ENCODE measurements at regions not wholly inside any gene's neighbourhood (a gene's known extent, or its start where the extent isn't known, plus 50 kb on each side); places are given as distances from the start of the nearest gene placed in this dataset.

GRCh38 chr2:108139521-108139920 lies 100.2 kb upstream of the SULT1C3 start:
- DNase-seq (ENCODE audit: low spot score), result no peak

DNA sequence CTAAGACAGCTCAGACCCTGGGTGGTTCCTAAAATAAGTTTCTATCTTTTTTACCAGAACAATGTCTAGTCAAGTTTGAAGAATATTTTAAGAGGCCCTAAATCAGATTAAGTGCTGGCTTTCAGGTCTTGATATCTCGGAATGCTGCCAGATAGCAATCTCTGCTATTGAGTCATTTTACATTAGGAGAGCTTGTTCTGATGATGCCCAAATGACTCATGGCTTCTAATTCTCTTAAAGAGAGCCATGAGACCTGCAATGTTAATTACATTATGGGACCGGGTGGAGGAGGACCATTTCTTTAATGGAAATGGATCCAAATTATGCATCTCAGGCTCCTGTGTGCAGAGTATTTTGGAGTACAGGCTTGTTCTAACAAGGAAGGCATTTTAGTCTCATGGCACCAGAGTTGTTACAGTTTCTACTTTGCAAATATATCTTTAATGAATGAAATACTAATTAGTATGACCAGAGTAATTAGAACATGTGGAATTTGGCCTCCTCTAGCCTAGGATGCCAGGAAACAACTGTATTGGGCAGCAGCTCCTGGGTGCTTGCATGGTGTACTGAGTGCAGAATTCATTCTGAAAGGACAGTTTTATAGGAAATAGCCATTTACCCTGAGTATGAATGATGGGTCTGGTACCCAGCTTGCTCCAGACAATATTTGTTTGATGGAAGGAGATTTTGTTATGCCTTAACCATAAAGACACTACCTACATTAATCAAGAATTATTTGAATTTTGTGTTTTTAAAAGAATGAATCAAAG lies 94.0 kb upstream of the SULT1C3 start:
- no peak for DNase-seq (ENCODE audit: low spot score)

DNA sequence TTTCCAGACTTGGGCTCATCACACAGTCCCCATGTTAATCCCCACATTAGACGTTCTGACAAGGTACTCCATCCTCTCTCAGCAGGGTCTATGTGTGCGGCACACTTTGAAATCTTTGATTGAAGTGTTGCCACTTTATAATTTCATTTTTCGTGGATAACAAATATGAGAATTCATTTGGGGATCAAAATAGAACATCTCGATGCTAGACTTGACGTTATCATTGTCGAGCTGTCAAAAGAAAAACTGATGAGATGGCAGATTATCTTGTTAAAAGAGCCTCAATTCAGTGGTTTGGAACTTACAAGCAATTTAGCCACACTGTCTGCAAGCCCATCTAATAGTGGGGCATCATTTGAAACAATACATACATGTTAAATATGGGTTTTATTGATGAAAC lies 91.2 kb upstream of the SULT1C3 start:
- no peak for DNase-seq (ENCODE audit: low spot score)

DNA sequence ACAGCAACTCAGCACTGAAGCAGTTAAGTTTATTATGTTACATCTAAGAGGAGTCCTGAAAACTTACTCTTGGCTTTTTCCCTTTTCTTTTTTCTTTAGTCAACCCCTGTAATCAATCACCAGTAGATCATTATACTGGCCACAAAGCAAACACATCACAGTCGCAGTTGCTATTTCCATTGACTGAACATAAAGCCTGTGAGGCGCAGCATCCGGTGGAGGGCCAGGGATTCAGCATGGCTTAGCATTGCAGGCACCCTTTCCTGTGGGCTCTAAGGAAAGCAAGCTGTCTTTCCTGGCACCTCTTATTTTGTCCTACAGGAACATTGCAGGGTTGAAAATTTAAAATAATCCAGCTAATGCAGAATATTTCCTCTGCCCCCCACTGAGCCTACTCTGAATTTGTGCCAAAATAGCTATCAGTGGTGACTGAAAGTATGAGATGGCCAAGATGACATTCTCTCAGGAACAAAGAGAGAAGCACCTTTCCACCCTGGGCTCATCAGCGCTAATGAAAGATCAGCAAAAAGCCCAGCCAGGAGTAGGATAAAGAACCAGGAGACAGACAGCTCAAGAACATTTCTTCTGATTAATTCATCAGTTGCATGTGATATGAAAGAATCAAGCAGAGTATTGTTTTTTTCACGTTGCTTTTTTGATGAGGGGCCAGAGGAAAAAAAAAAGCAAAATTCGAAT lies 85.3 kb upstream of the SULT1C3 start:
- DNase-seq (ENCODE audit: low spot score), result no peak

DNA sequence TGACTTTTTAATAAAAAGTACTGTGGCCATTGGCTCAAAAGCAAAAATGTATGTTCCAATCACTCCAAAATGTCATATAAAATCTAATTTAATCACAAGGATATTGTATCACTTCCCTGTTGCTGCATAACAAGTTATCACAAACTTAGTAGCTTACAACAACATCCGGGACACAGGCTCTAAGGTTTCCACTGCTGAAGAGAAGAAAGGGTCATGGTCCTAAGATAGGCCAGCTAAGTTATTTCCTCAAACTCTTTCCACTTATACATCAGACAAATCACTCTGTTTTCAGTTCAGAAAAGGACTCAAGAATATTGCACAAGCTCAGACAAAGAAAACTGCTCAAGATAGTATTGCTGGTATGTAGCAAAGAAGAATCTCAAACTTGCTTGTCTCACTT lies 78.5 kb upstream of the SULT1C3 start:
- no peak for DNase-seq (ENCODE audit: low spot score)

- no peak for DNase-seq (ENCODE audit: low spot score)
Observed at GRCh38 chr2:108164318-108164717, 75.5 kb upstream of the SULT1C3 start.

DNA sequence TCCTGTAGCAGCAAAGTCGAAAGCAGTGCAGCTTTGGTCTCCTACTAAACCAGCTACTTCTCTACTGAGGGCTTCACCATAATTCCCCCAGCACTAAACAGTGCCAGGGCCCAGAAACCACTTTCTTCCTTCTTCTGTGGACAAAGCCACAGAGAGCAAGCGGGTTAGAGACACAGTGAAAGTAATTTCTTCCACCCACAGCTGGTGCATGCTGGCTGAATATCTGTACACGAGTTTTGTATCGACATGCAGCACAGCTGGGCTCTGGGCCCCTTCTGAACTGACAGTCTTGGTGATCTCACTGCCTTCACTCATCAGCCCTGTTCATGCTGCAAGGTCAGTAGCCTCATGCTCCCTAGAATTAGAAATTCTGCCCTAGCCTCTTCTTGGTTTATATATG lies 74.0 kb upstream of the SULT1C3 start:
- DNase-seq (ENCODE audit: low spot score), result no peak

- DNase-seq (ENCODE audit: low spot score), result no peak
Observed at GRCh38 chr2:108167699-108168098, 72.1 kb upstream of the SULT1C3 start.

DNA sequence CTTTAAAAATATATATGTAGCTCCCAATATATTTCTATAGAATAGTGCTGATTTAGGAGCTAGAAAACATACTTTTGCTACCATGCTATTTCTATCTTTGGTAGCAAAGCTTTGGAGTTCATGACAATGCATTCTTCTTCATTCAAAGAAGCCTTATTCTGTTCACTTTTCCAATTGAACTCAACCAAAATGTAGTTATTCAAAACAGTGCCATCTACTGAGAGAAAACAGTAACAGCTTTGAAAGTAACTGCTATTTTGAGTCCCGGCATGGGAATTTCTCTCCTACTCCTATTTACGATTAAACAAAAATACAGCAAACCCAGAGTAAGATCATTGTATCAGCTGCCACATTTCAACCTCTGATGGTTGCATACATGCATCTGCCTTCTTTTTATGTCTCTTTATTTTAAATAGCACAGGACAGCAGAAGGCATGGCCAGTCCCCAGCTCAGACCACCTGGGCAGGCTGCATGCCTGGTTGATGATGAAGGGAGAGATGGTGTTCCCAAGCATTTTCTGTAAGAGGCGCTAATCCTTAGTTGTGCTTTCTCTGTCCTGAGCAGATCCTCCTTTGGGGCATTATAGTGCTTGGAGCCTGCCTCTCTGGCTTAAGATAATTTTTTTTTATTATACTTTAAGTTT lies 69.7 kb upstream of the SULT1C3 start:
- DNase-seq (ENCODE audit: low spot score), result peak; percentile 15

DNA sequence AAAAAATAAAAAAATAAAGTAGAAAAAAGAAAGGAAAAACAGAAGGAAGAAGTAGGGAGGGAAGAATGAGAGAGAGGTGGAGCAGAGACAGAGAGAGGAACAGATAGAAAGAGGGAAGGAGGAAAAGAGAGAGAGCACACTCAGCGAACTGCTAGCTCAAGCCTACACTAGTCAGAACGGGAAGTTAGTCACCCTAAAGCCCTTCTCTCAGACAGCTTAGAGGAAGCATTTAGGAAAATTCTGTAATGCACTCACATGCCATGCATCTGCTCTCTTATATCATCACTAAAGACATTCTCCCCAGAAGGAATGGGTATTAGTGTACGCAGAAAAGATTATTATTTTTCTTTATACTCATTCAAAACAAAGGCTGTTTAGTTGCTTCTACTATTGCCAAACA lies 68.1 kb upstream of the SULT1C3 start:
- no peak for DNase-seq (ENCODE audit: low spot score)

GRCh38 chr2:108182489-108182888 lies 57.3 kb upstream of the SULT1C3 start:
- no peak for DNase-seq (ENCODE audit: low spot score)

- peak; percentile 7 for DNase-seq (ENCODE audit: low spot score)
Observed at GRCh38 chr2:108184419-108184818, 55.3 kb upstream of the SULT1C3 start.

- no peak for DNase-seq (ENCODE audit: low spot score)
Observed at GRCh38 chr2:108189316-108189715, 50.5 kb upstream of the SULT1C3 start.
